ENCODE measurements at regions not wholly inside any gene's neighbourhood (a gene's known extent, or its start where the extent isn't known, plus 50 kb on each side); places are given as distances from the start of the nearest gene placed in this dataset.

DNA sequence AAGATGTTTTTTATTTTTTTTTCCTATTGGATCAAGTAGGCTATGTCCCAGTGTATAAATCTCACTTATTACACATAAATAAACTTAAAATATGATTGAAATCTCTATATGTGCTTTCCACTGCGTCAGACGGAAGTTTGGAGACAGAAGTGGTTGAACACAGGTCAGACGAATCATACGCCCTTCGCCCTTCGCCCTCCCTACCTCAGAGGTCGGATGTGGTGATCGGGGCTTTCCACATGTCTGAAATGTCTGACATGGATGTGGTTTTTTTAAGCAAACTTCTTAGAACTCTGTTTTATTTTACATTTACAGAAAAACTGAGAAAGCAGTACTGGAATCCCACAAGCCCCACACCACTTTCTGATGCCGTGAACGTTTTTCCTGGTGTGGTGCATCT lies 344.4 kb downstream of the THBS2 start:
- H3K4me3 ChIP-seq (ENCODE audit: low read depth in 1 of 2, low read length in 1 of 2), result no peak overlapping the region
- no peaks in the 10 kb centered on the region for H3K4me1 ChIP-seq (ENCODE audit: control insufficient read depth in 1 of 2, insufficient read depth in 1 of 2, low read depth in 1 of 2, low read length in 1 of 2)
- no peaks in the 10 kb centered on the region for H3K9me3 ChIP-seq
- no peaks in the 10 kb centered on the region for H3K36me3 ChIP-seq
- no peak overlapping the region for H3K27ac ChIP-seq
- no peaks in the 10 kb centered on the region for H3K27me3 ChIP-seq
- TF ChIP-seq, protein P1, sequence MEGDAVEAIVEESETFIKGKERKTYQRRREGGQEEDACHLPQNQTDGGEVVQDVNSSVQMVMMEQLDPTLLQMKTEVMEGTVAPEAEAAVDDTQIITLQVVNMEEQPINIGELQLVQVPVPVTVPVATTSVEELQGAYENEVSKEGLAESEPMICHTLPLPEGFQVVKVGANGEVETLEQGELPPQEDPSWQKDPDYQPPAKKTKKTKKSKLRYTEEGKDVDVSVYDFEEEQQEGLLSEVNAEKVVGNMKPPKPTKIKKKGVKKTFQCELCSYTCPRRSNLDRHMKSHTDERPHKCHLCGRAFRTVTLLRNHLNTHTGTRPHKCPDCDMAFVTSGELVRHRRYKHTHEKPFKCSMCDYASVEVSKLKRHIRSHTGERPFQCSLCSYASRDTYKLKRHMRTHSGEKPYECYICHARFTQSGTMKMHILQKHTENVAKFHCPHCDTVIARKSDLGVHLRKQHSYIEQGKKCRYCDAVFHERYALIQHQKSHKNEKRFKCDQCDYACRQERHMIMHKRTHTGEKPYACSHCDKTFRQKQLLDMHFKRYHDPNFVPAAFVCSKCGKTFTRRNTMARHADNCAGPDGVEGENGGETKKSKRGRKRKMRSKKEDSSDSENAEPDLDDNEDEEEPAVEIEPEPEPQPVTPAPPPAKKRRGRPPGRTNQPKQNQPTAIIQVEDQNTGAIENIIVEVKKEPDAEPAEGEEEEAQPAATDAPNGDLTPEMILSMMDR (IDR thresholded peaks at IDR 0.05), result no peak

DNA sequence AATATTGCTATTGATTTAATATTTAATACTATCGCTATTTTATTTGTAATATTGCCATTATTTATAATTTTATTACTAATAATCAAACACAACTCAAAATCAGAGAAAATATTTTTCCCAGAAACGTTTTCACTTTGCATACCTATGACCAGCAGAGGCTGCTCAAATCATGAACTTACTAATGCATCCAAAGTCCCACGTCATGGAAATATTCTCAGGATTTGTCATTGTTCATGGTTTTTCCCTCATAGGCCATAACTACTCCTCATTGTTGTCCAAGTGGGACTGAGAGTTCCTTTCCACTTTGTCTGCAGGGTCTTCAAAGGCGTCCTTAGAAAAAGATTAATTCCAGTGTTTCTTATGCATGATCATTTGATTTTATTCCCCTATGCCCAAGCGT lies 344.8 kb downstream of the THBS2 start:
- Histone ChIP-seq H3K27me3 (no peaks in the 10 kb centered on the region), H3K4me3 (ENCODE audit: low read depth in 1 of 2, low read length in 1 of 2) (no peak overlapping the region), H3K9me3 (no peaks in the 10 kb centered on the region), H3K27ac (no peak overlapping the region), H3K36me3 (no peaks in the 10 kb centered on the region), H3K4me1 (ENCODE audit: control insufficient read depth in 1 of 2, insufficient read depth in 1 of 2, low read depth in 1 of 2, low read length in 1 of 2) (no peaks in the 10 kb centered on the region)
- TF ChIP-seq, protein P1 (IDR thresholded peaks at IDR 0.05), result no peak

DNA sequence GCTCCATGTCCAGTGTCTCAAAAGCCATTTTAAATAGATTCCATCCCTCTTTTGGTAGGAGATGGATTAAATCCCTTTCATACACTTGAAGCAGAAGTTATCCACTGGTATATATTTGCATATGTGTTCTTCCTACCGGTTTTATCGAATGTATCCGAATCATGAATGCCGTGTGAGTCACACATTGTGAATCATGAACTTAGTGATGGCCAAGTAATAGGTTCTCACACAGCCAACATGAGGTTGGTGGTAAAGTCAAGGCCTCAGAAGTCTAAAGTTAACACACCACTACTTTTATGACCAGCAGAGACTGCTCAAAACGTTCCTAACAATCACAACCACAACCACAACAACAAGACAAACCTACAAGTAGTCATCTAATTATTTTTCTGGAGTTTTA lies 345.5 kb downstream of the THBS2 start:
- no peaks in the 10 kb centered on the region for H3K27me3 ChIP-seq
- H3K36me3 ChIP-seq, result no peaks in the 10 kb centered on the region
- no peak overlapping the region for H3K27ac ChIP-seq
- TF ChIP-seq, protein P1 (IDR thresholded peaks at IDR 0.05), result no peak
- H3K4me3 ChIP-seq (ENCODE audit: low read depth in 1 of 2, low read length in 1 of 2), result no peak overlapping the region
- H3K4me1 ChIP-seq (ENCODE audit: control insufficient read depth in 1 of 2, insufficient read depth in 1 of 2, low read depth in 1 of 2, low read length in 1 of 2), result no peaks in the 10 kb centered on the region
- H3K9me3 ChIP-seq, result no peaks in the 10 kb centered on the region

DNA sequence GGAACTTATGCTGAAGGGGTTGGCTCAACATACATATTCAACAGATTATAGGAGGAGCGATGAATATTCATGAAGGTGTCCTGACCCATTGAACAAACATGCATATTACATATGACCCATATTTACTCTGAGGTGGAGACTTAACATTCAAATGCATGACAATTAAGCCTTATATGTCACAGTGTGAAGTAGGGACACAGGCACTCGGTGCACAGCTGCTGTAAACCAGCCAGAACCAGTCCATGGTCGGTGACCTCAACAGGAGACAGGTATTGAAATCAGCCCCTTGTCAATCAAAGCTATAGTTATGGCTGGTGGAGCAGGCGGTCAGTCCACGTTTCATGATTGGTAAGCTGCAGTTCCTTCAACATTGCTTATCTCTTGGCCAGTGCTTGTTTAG lies 347.3 kb downstream of the THBS2 start:
- H3K4me3 ChIP-seq (ENCODE audit: low read depth in 1 of 2, low read length in 1 of 2), result no peak overlapping the region
- H3K36me3 ChIP-seq, result no peaks in the 10 kb centered on the region
- no peaks in the 10 kb centered on the region for H3K27me3 ChIP-seq
- H3K27ac ChIP-seq, result no peak overlapping the region
- no peaks in the 10 kb centered on the region for H3K4me1 ChIP-seq (ENCODE audit: control insufficient read depth in 1 of 2, insufficient read depth in 1 of 2, low read depth in 1 of 2, low read length in 1 of 2)
- H3K9me3 ChIP-seq, result no peaks in the 10 kb centered on the region
- TF ChIP-seq, protein P1 (IDR thresholded peaks at IDR 0.05), result no peak

DNA sequence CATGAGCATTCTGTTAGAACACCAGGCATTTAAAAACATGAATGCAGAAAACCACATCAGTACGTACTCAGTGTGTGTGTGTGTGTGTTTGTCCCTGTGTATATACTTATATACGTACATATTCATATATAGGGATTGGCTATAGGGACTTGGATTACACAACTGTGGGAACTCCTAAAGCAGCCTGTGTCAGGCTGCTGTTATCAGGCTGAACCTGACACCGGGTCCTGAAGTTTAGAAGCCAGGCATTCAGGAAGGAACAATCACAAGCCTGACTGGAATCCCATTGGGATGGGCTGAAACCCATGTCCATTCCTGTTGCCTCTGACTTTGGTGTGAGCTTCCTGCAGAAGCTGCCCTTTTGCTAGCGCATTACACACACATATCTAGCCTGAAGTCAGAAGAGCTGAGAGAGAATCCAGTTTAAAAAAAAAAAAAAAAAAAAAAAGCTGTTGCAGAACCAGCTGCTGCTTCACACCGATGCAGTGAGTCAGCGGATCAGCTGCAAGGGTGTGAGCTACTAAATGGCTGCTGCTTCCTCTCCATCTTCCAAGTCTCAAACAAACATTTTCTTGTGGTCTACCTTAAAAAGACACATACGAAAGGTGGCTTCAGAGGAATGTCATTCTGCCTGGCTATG lies 348.1 kb downstream of the THBS2 start:
- H3K36me3 ChIP-seq, result no peaks in the 10 kb centered on the region
- H3K4me3 ChIP-seq (ENCODE audit: low read depth in 1 of 2, low read length in 1 of 2), result no peak overlapping the region
- no peaks in the 10 kb centered on the region for H3K27me3 ChIP-seq
- no peaks in the 10 kb centered on the region for H3K9me3 ChIP-seq
- TF ChIP-seq, protein P1 (IDR thresholded peaks at IDR 0.05), result no peak
- no peaks in the 10 kb centered on the region for H3K4me1 ChIP-seq (ENCODE audit: control insufficient read depth in 1 of 2, insufficient read depth in 1 of 2, low read depth in 1 of 2, low read length in 1 of 2)
- H3K27ac ChIP-seq, result no peak overlapping the region

Data from neutrophil (primary cell).